ENCODE measurements at regions not wholly inside any gene's neighbourhood (a gene's known extent, or its start where the extent isn't known, plus 50 kb on each side); places are given as distances from the start of the nearest gene placed in this dataset.
"Not testable (repeated sequence)": the region's sequence is repeated elsewhere in the genome, so short reads cannot be mapped to it uniquely, and the experiment has no call there.

DNA sequence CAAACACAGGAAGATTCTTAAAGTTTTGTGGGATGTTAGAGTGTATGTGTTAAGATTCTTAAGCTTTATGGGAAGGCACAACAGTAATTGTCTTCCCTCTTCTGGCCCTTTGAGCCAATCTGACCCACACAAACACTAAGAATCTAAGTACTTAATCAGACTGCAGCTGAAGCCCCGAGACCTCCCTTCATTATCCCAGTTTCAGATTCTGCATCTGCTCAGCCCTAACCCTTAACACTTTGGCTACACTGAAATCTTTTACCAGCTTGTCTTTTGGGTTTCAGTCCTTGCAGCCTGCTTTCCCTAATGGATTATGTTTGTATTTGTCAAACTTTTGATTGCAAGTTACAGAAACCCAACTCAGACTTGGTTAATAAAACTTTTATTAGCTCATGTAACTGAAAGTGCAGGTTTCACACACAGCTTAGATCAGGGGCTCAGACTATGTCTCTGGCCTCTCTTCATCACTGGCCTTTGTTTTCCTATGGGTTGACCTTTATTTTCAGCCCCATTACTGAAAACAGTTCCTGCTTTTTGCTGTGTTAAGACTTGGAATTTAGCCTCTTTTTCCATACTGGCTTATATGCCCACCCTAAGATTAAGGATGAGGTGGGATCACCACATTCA lies 71.5 kb downstream of the COX7C start:
- H3K4me1 ChIP-seq (ENCODE audit: insufficient read depth, low read length) = no peaks in the 10 kb centered on the region
- Mint-ChIP-seq H3K9me3 (no peaks in the 10 kb centered on the region), H3K27ac (no peak overlapping the region), H3K4me3 (no peak overlapping the region), H3K36me3 (no peaks in the 10 kb centered on the region), H3K4me1 (no peaks in the 10 kb centered on the region), H3K27me3 (no peaks in the 10 kb centered on the region)
- no peak for DNase-seq
- POLR2A ChIA-PET (ENCODE audit: partially characterized antibody) = interaction anchor here (0.6 kb wide), 1 partner anchor 91 kb away, joined by 3 read pairs; no protein-coding TSS in a partner anchor
- H3K27me3 ChIP-seq (ENCODE audit: insufficient read depth, low read length) = no peaks in the 10 kb centered on the region
- intact Hi-C loops (cut with micrococcal nuclease) = no loop called here
- no peaks in the 10 kb centered on the region for H3K36me3 ChIP-seq (ENCODE audit: insufficient read depth, low read length)
- no peaks in the 10 kb centered on the region for H3K9me3 ChIP-seq (ENCODE audit: control insufficient read depth in 1 of 2, low read length in 2 of 2)
- H3K27ac ChIP-seq (ENCODE audit: low read depth, low read length) = no peak overlapping the region
- no peak overlapping the region for H3K4me3 ChIP-seq (ENCODE audit: low read length in 2 of 2)
- CTCF ChIA-PET (ENCODE audit: partially characterized antibody) = no interaction called here

DNA sequence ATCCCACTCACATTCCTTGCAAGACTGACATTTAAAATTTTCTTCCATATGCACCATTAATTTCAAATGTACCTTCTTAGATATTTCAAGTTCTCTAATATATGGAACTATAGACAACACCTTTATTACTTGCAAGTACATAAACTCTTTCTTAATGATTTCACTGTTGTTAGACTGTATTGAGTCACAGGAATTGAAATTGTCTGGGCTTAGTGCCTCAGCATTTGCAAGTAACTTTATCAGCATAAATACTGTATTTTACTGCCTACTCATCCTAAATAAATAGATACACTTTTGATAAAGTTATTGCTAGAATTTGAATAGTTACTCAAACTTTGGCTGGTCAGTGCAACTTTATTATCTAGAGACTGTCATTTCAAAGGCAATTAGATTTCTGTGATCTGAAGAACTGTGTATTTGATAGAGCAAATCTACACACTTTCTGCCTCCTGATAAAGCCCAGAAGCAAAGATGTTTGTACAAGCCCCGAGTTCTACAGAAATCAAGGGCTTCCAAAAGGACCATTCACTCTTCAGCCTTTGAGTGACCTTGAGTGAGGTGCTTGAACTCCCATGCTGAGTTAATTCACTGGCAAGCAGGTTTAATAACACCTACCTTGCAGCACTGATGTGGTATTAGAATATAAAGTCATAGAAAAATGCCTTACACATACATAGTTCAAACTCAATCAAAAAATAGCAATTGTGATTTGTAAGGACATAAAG lies 91.6 kb downstream of the COX7C start:
- no peaks in the 10 kb centered on the region for H3K36me3 Mint-ChIP-seq
- no peaks in the 10 kb centered on the region for H3K9me3 ChIP-seq (ENCODE audit: control insufficient read depth in 1 of 2, low read length in 2 of 2)
- no peak for DNase-seq
- H3K27me3 ChIP-seq (ENCODE audit: insufficient read depth, low read length) = no peaks in the 10 kb centered on the region
- POLR2A ChIA-PET (ENCODE audit: partially characterized antibody) = no interaction called here
- CTCF ChIA-PET (ENCODE audit: partially characterized antibody) = no interaction called here
- H3K27ac ChIP-seq (ENCODE audit: low read depth, low read length) = no peak overlapping the region
- H3K4me1 ChIP-seq (ENCODE audit: insufficient read depth, low read length) = no peaks in the 10 kb centered on the region
- intact Hi-C loops (cut with micrococcal nuclease) = no loop called here
- peaks cover 4% of the 10 kb centered on the region in 2 donors for H3K27me3 Mint-ChIP-seq
- H3K4me3 Mint-ChIP-seq = no peak overlapping the region
- peaks cover 0 to 5% (median 0%) of the 10 kb centered on the region in 8 donors for H3K9me3 Mint-ChIP-seq
- H3K4me3 ChIP-seq (ENCODE audit: low read length in 2 of 2) = no peak overlapping the region
- no peaks in the 10 kb centered on the region for H3K36me3 ChIP-seq (ENCODE audit: insufficient read depth, low read length)
- no peak overlapping the region for H3K27ac Mint-ChIP-seq
- no peaks in the 10 kb centered on the region for H3K4me1 Mint-ChIP-seq

DNA sequence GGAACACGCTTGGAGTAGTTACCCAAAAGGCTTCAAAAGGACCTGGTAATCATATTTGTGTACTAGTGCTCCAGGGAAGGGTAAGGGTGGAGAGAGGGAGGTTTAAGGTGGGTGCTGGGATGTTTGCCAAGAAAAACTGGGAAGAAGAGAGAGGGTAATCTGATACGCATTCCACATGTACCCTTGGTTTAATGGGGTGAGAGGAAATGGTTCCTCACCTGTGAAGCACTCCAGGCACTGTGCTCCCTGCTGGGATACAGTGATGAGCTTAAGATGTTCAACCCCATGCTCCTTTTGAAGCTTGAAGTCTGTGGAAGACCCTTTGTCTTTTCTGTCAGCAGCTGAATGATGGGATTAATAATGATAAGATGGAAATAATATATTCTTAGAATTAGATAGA lies 98.4 kb downstream of the COX7C start:
- intact Hi-C loops (cut with micrococcal nuclease) = no loop called here
- Histone ChIP-seq H3K4me1 (ENCODE audit: insufficient read depth, low read length) (no peaks in the 10 kb centered on the region), H3K36me3 (ENCODE audit: insufficient read depth, low read length) (no peaks in the 10 kb centered on the region), H3K27me3 (ENCODE audit: insufficient read depth, low read length) (no peaks in the 10 kb centered on the region), H3K4me3 (ENCODE audit: low read length in 2 of 2) (no peak overlapping the region), H3K9me3 (ENCODE audit: control insufficient read depth in 1 of 2, low read length in 2 of 2) (no peaks in the 10 kb centered on the region), H3K27ac (ENCODE audit: low read depth, low read length) (no peak overlapping the region)
- DNase-seq = no peak
- no peaks in the 10 kb centered on the region for H3K36me3 Mint-ChIP-seq
- peaks cover 0 to 3% of the 10 kb centered on the region in 2 donors for H3K27me3 Mint-ChIP-seq
- H3K9me3 Mint-ChIP-seq = no peaks in the 10 kb centered on the region
- no peaks in the 10 kb centered on the region for H3K4me1 Mint-ChIP-seq
- H3K27ac Mint-ChIP-seq = no peak overlapping the region
- ChIA-PET CTCF (ENCODE audit: partially characterized antibody) (no interaction called here), POLR2A (ENCODE audit: partially characterized antibody) (no interaction called here)
- H3K4me3 Mint-ChIP-seq = no peak overlapping the region

DNA sequence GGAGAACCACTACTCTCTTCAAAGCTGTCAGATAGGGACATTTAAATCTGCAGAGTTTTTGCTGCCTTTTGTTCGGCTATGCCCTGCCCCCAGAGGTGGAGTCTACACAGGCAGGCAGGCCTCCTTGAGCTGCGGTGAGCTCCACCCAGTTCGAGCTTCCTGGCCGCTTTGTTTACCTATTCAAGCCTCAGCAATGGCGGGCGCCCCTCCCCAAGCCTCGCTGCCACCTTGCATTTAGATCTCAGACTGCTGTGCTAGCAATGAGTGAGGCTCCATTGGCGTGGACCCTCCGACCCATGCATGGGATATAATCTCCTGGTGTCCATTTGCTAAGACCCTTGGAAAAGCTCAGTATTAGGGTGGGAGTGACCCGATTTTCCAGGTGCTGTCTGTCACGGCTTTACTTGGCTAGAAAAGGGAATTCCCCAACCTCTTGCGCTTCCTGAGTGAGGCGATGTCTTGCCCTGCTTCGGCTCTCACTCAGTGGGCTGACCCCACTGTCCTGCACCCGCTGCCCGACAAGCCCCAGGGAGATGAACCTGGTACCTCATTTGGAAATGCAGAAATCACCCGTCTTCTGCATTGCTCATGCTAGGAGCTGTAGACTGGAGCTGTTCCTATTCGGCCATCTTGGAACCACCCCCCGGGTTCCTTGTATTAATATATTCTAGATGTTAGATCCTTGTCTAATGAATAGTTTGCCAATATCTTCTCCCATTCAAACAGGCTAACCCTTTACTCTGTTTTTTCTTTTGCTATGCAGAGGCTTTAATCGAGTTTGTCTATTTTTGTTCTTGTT lies 113.8 kb downstream of the COX7C start:
- DNase-seq; POLR2A ChIA-PET (ENCODE audit: partially characterized antibody); H3K27me3 Mint-ChIP-seq: not testable (repeated sequence)

DNA sequence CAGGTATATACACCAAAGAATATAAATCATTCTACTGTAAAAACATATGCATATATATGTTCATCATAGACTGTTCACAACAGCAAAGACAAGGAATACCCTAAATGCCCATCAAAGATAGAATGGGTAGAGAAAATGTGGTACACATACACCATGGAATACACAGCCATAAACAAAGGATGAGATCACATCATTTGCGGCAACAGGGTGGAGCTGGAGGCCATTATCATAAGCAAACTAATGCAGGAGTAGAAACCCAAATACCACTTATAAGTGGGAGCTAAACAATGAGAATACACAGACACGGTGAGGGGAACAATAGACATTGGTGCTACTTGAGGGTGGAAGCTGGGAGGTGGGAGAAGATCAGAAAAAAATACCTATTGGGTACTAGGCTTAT lies 117.6 kb downstream of the COX7C start:
- no peak overlapping the region for H3K27ac ChIP-seq (ENCODE audit: low read depth, low read length)
- no peak for DNase-seq
- Mint-ChIP-seq H3K36me3 (no peaks in the 10 kb centered on the region), H3K4me1 (no peaks in the 10 kb centered on the region), H3K9me3 (peaks cover 4 to 39% (median 21%) of the 10 kb centered on the region in 8 donors), H3K27me3 (no peaks in the 10 kb centered on the region), H3K4me3 (no peak overlapping the region), H3K27ac (no peak overlapping the region)
- no peaks in the 10 kb centered on the region for H3K36me3 ChIP-seq (ENCODE audit: insufficient read depth, low read length)
- no peaks in the 10 kb centered on the region for H3K4me1 ChIP-seq (ENCODE audit: insufficient read depth, low read length)
- intact Hi-C loops (cut with micrococcal nuclease) = no loop called here
- H3K27me3 ChIP-seq (ENCODE audit: insufficient read depth, low read length) = no peaks in the 10 kb centered on the region
- peaks cover 0 to 6% of the 10 kb centered on the region in 2 donors for H3K9me3 ChIP-seq (ENCODE audit: control insufficient read depth in 1 of 2, low read length in 2 of 2)
- CTCF ChIA-PET (ENCODE audit: partially characterized antibody) = no interaction called here
- no peak overlapping the region for H3K4me3 ChIP-seq (ENCODE audit: low read length in 2 of 2)
- POLR2A ChIA-PET (ENCODE audit: partially characterized antibody) = no interaction called here

More for the DNA sequence above, 113.8 kb downstream of the COX7C start:
- H3K27me3 ChIP-seq (ENCODE audit: insufficient read depth, low read length); H3K4me3 Mint-ChIP-seq; intact Hi-C loops (cut with micrococcal nuclease); H3K27ac ChIP-seq (ENCODE audit: low read depth, low read length); H3K36me3 ChIP-seq (ENCODE audit: insufficient read depth, low read length); H3K4me1 ChIP-seq (ENCODE audit: insufficient read depth, low read length); H3K4me1 Mint-ChIP-seq; H3K27ac Mint-ChIP-seq; H3K9me3 ChIP-seq (ENCODE audit: control insufficient read depth in 1 of 2, low read length in 2 of 2); CTCF ChIA-PET (ENCODE audit: partially characterized antibody); H3K36me3 Mint-ChIP-seq; H3K4me3 ChIP-seq (ENCODE audit: low read length in 2 of 2): not testable (repeated sequence)
- peaks cover 3 to 25% (median 13%) of the 10 kb centered on the region in 8 donors for H3K9me3 Mint-ChIP-seq

DNA sequence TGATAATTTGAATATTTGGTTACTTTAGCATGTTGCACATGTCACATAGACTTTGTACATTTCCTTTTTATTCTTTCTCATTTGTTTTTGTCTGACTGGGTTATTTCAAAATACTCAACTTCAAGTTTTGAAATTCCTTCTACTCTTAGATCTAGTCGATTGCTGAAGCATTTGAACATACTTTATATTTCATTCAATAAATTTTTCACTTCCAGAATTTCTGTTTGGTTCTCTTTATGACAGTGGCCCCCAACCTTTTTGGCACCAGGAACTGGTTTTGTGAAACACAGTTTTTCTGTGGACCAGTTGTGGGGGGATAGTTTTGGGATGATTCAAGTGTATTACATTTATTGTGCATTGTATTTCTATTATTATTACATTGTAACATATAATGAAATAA lies 119.8 kb downstream of the COX7C start:
- no peak overlapping the region for H3K27ac ChIP-seq (ENCODE audit: low read depth, low read length)
- intact Hi-C loops (cut with micrococcal nuclease) = no loop called here
- peaks cover 0 to 5% of the 10 kb centered on the region in 2 donors for H3K27me3 Mint-ChIP-seq
- H3K4me3 Mint-ChIP-seq = no peak overlapping the region
- H3K9me3 Mint-ChIP-seq = peaks cover 5 to 34% (median 22%) of the 10 kb centered on the region in 8 donors
- H3K36me3 Mint-ChIP-seq = no peaks in the 10 kb centered on the region
- ChIA-PET POLR2A (ENCODE audit: partially characterized antibody) (no interaction called here), CTCF (ENCODE audit: partially characterized antibody) (no interaction called here)
- peaks cover 0 to 6% of the 10 kb centered on the region in 2 donors for H3K9me3 ChIP-seq (ENCODE audit: control insufficient read depth in 1 of 2, low read length in 2 of 2)
- H3K27ac Mint-ChIP-seq = no peak overlapping the region
- no peaks in the 10 kb centered on the region for H3K27me3 ChIP-seq (ENCODE audit: insufficient read depth, low read length)
- no peaks in the 10 kb centered on the region for H3K4me1 ChIP-seq (ENCODE audit: insufficient read depth, low read length)
- no peak for DNase-seq
- H3K36me3 ChIP-seq (ENCODE audit: insufficient read depth, low read length) = no peaks in the 10 kb centered on the region
- no peak overlapping the region for H3K4me3 ChIP-seq (ENCODE audit: low read length in 2 of 2)
- no peaks in the 10 kb centered on the region for H3K4me1 Mint-ChIP-seq

DNA sequence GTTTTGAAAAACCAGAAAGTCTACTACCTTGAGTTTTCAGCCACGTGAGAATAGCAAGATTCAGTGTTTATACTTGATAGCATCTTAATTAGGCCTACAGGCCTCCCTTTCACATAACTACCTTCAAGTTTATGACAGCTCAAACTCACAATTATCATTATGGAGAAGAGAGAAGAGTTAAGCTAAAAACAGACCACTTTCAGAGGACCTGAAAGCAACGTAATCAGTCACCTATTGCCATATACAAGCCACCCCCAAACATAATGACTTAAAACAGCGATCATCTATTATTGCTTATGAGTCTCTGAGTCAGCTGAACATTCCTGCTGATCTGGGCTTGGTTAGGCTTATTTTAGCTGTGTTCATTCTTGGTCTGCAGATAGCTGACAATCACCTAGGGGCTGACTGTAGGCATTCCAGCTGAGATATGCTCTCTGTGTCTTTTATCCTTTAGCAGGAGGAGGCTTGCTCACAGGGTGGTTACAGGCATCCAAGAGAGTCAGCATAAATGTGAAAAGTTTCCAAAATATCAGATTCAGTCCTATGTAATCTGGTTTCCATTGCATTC lies 130.9 kb downstream of the COX7C start:
- H3K4me3 ChIP-seq (ENCODE audit: low read length in 2 of 2) = no peak overlapping the region
- H3K4me1 Mint-ChIP-seq = no peaks in the 10 kb centered on the region
- H3K36me3 ChIP-seq (ENCODE audit: insufficient read depth, low read length) = no peaks in the 10 kb centered on the region
- H3K4me3 Mint-ChIP-seq = no peak overlapping the region
- no peak for DNase-seq
- ChIA-PET CTCF (ENCODE audit: partially characterized antibody) (interaction anchor here (1.5 kb wide), 1 partner anchor 12 kb away, joined by 3 read pairs; no protein-coding TSS in a partner anchor), POLR2A (ENCODE audit: partially characterized antibody) (no interaction called here)
- peaks cover 0 to 3% (median 0%) of the 10 kb centered on the region in 8 donors for H3K9me3 Mint-ChIP-seq
- H3K27ac Mint-ChIP-seq = no peak overlapping the region
- H3K36me3 Mint-ChIP-seq = no peaks in the 10 kb centered on the region
- no peak overlapping the region for H3K27ac ChIP-seq (ENCODE audit: low read depth, low read length)
- no peaks in the 10 kb centered on the region for H3K9me3 ChIP-seq (ENCODE audit: control insufficient read depth in 1 of 2, low read length in 2 of 2)
- peaks cover 0 to 2% of the 10 kb centered on the region in 2 donors for H3K27me3 Mint-ChIP-seq
- no peaks in the 10 kb centered on the region for H3K4me1 ChIP-seq (ENCODE audit: insufficient read depth, low read length)
- no peaks in the 10 kb centered on the region for H3K27me3 ChIP-seq (ENCODE audit: insufficient read depth, low read length)
- intact Hi-C loops (cut with micrococcal nuclease) = no loop called here

All from CD4-positive, alpha-beta memory T cell (primary cell).